Stimulated activated CD4-positive, alpha-beta T cell treated with anti-CD3 and anti-CD28 coated beads, TNF-alpha, amount 100 ng/mL, for 24 hours (primary cell): ENCODE measurements at regions not wholly inside any gene's neighbourhood (a gene's known extent, or its start where the extent isn't known, plus 50 kb on each side); places are given as distances from the start of the nearest gene placed in this dataset.

ENCODE experiments used
- DNase-seq, 3 experiments: peaks; one replicate each; pipeline ENCODE4 v3.0.0-alpha.2; 2020; ENCODE audit warnings: low read depth in 3 of 3

GRCh38 chr7:81529785-81530184, 240.1 kb downstream of the HGF start:
- DNase-seq: no peak

GRCh38 chr7:81527651-81528050, 242.2 kb downstream of the HGF start:
- no peak for DNase-seq

GRCh38 chr7:81526971-81527370, 242.9 kb downstream of the HGF start:
- DNase-seq: no peak

- DNase-seq: no peak
These were observed 244.0 kb downstream of the HGF start for GRCh38 chr7:81525841-81526240.

GRCh38 chr7:81519886-81520285, 250.0 kb downstream of the HGF start:
- no peak for DNase-seq

- DNase-seq: no peak
These were observed 252.9 kb downstream of the HGF start for GRCh38 chr7:81516898-81517297.

GRCh38 chr7:81515009-81515408, 254.8 kb downstream of the HGF start:
- no peak for DNase-seq

DNA sequence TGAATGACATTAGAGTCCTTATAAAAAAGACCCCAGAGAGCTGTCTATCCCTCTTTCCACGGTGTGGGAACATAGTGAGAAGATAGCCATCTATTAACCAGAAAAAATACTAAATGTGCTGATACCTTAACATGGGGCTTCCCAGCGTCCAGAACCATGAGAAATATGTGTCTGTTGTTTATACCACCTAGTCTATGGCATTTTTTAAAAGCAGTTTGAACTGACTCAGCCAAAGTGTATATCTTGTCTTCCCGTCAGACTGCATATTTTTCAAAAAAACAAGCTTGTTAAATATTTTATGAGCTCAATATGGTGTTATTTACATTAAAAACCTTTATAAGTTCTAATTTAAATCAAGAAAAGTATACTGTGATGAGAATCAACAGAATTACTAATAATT, 255.3 kb downstream of the HGF start:
- DNase-seq: no peak

GRCh38 chr7:81510122-81510521, 259.7 kb downstream of the HGF start:
- DNase-seq: no peak

DNA sequence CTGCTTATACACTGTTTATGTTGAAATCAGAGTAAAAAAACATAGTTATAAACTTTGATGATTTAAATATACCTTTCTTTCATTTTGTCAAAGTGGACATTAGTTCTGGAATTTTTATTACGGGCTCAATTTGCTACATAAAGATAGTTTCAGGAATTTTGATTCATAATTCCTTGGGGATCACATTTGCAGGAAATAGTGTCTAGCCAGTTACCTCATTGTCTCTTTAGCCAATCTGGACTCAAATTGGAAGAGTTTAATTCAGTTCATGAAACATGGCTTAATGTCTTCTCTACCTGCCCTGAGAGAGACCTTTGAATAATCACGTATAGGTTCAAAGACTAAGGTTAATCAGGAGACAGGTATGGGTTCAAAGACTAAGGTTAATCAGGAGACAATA, 262.6 kb downstream of the HGF start:
- no peak for DNase-seq

DNA sequence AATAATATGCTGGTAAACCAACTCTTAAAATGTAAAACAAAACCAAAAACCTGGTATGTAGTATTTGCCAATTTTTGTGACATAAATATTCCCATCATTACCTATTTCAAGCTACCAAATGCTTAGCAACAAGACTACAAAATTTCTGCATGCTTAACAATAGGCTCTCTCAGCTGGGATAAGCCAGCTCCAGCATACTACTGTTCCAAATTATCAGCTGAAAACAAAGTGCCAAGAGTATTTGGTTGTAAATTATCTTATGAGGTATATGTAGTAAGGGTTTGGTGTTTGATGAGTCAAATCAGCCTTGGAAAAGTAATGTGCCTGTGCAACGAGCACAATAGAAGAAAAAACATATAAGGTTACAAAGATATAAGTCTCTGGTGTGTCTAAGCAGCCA, 263.2 kb downstream of the HGF start:
- no peak for DNase-seq

DNA sequence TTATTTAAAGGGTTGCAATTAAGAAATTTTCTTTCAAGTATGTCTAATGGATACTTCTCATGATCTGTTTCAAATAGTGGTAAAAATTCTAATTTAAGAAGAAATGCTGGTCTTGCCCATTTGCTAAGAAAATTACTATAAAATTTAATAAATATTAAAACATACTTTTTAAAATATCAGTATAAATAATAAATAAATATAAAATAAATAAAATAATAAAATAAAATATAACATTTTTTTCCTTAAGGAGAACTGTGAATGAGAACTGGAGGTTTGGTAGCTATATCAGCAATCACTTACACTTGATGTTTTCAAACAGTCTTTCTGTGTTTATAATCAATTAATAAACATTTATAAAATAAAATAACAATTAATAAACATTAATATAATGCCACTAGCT, 266.1 kb downstream of the HGF start:
- no peak for DNase-seq

GRCh38 chr7:81503336-81503735, 266.5 kb downstream of the HGF start:
- DNase-seq: no peak

GRCh38 chr7:81501220-81501619, 268.6 kb downstream of the HGF start:
- no peak for DNase-seq

DNA sequence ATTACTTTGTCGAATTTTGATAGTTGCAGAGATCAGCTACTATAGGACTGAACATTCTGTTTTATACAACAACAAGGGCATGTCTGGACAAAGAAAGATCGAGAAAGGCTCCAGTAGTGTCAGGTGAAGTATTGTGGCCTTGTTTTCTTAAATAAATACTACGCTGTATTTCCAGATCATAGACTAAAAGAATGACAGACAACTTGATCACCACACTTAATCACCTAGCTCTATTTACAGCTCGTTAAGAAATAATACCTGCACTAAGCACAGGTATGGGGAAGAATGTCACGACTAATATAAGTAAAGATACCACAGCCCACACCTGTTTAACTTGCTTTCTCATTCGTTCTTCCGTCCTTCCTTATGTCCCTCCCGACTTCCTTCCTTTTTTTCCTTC, 269.2 kb downstream of the HGF start:
- no peak for DNase-seq

- no peak for DNase-seq
These were observed 270.4 kb downstream of the HGF start for GRCh38 chr7:81499262-81500116.

GRCh38 chr7:81498176-81498575, 271.7 kb downstream of the HGF start:
- no peak for DNase-seq

DNA sequence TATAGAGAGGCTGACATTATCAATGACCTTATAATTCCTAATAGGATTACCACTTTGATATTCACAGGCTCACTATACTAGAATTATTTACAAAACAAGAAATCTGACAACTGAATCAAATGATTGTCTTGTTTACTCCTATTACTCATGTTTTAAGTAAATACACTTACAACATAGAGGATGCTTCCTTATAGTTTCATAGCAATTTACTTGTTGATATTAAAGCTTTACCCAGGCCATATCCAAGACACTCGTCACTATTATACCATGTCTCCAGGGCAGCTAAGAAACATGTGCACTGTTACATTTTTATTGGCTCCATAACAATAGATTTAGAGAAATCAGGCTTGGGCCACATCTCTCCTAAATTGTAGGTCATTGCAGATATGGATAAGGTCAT, 276.9 kb downstream of the HGF start:
- DNase-seq: no peak

- DNase-seq: no peak
These were observed 277.6 kb downstream of the HGF start for GRCh38 chr7:81492240-81492639.

- DNase-seq: no peak
These were observed 278.3 kb downstream of the HGF start for GRCh38 chr7:81491573-81491972.

DNA sequence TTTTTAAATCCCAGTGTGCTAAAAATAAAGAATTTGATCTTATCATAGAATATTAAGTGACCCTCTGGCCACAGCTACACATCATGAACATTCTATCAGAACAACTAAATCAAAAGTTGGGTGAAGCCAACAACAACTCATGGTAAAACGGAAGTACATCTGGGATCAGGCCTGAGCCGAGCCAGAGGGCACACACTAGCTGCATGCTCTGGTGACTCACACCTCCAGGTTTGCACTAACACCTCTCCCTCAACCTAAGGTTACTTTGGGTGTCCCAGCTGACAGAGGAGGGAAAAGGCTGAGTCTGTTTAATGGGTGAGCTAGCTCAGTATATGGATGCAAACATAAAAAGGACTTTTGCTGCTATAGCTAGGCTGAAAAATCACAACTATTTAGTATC, 281.6 kb downstream of the HGF start:
- no peak for DNase-seq

DNA sequence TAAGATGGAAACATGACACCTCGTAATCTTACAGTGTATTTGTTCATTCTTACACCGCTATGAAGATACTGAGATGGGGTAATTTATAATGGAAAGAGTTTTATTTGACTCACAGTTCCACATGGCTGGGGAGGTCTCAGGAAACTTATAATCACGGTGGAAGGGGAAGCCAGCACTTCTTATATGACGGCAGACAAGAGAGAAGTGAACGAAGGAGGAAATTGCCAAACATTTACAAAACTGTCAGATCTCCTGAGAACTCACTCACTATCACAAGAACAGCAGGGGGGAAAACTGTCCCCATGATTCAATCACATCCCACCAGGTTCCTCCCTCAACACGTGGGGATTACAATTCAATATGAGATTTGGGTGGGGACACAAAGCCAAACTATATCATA, 282.3 kb downstream of the HGF start:
- DNase-seq: no peak

GRCh38 chr7:81484261-81484660, 285.6 kb downstream of the HGF start:
- no peak for DNase-seq

- no peak for DNase-seq
These were observed 287.2 kb downstream of the HGF start for GRCh38 chr7:81482600-81483186.
